ENCODE measurements at regions not wholly inside any gene's neighbourhood (a gene's known extent, or its start where the extent isn't known, plus 50 kb on each side); places are given as distances from the start of the nearest gene placed in this dataset.
"Not testable (repeated sequence)": the region's sequence is repeated elsewhere in the genome, so short reads cannot be mapped to it uniquely, and the experiment has no call there.

DNA sequence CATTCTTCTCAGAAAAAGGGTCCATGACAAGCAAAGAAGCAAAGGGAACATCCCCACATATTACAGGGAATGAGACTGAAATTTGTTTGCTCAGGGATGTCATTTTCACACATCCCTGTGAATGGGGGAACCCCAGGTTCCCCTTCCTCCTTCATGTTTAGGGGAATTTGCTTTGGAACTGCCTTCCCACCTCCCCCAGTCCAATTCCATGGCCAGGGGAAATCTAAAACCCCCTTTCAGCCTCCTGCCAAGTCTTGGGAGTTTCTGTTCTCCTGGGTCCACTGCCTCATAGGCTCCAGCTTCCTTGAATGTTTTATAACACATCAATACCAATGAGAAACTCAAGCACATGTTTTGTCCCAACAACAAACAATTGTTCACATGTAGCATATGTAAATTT is 297.5 kb upstream of the CTNNB1 start:
- Histone ChIP-seq H3K9ac (ENCODE audit: low read length in 5 of 5) (no peak overlapping the region), H3K4me1 (ENCODE audit: control insufficient read depth in 5 of 5, insufficient read depth in 5 of 5, low read length in 5 of 5) (no peaks in the 10 kb centered on the region)

DNA sequence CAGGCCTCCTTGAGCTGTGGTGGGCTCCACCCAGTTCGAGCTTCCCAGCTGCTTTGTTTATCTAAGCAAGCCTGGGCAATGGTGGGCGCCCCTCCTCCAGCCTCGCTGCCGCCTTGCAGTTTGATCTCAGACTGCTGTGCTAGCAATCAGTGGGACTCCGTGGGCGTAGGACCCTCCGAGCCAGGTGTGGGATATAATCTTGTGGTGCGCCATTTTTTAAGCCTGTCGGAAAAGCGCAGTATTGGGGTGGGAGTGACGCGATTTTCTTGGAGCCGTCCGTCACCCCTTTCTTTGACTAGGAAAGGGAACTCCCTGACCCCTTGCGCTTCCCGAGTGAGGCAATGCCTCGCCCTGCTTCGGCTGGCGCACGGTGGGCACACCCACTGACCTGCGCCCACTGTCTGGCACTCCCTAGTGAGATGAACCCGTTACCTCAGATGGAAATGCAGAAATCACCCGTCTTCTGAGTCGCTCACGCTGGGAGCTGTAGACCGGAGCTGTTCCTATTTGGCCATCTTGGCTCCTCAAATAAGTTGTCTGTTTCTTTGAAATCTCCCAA is 291.3 kb upstream of the CTNNB1 start:
- not testable (repeated sequence) for H3K27me3 ChIP-seq (ENCODE audit: control insufficient read depth in 5 of 5, insufficient read depth in 4 of 5, low read length in 5 of 5); H3K36me3 ChIP-seq (ENCODE audit: control insufficient read depth in 5 of 5, insufficient read depth in 5 of 5, low read length in 5 of 5); H3K4me3 ChIP-seq (ENCODE audit: low read depth in 1 of 5, low read length in 5 of 5); H3K27ac ChIP-seq (ENCODE audit: low read depth, low read length); H3K9ac ChIP-seq (ENCODE audit: low read length in 5 of 5); H3K9me3 ChIP-seq (ENCODE audit: control insufficient read depth in 5 of 5, low read length in 5 of 5); H3K4me1 ChIP-seq (ENCODE audit: control insufficient read depth in 5 of 5, insufficient read depth in 5 of 5, low read length in 5 of 5)

More for the DNA sequence above, 297.5 kb upstream of the CTNNB1 start:
- no peak overlapping the region for H3K4me3 ChIP-seq (ENCODE audit: low read depth in 1 of 5, low read length in 5 of 5)
- H3K27ac ChIP-seq (ENCODE audit: low read depth, low read length), result no peak overlapping the region
- no peaks in the 10 kb centered on the region for H3K27me3 ChIP-seq (ENCODE audit: control insufficient read depth in 5 of 5, insufficient read depth in 4 of 5, low read length in 5 of 5)
- H3K9me3 ChIP-seq (ENCODE audit: control insufficient read depth in 5 of 5, low read length in 5 of 5), result peaks cover 0 to 5% (median 2%) of the 10 kb centered on the region in 5 donors
- no peaks in the 10 kb centered on the region for H3K36me3 ChIP-seq (ENCODE audit: control insufficient read depth in 5 of 5, insufficient read depth in 5 of 5, low read length in 5 of 5)

DNA sequence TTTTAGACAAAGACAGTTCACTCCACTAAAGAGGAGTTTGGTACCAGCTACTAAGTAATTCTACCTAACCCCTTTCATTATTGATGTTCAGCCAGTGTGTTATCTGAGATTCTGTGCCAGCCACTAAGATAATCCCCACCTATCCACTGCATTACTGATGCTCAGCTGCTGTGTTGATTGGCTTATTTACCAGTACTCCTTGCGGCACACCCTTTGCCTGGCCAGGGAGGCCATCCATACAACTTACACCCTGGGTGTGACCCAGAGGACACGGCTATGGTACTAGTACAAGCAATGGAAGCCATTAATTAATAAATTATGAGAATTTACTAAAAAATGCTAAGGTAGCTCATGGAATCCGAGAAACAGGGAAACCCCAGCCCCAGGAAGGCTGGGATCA is 290.7 kb upstream of the CTNNB1 start:
- Histone ChIP-seq H3K9me3 (ENCODE audit: control insufficient read depth in 5 of 5, low read length in 5 of 5) (no peaks in the 10 kb centered on the region), H3K4me1 (ENCODE audit: control insufficient read depth in 5 of 5, insufficient read depth in 5 of 5, low read length in 5 of 5) (no peaks in the 10 kb centered on the region), H3K27ac (ENCODE audit: low read depth, low read length) (no peak overlapping the region), H3K4me3 (ENCODE audit: low read depth in 1 of 5, low read length in 5 of 5) (no peak overlapping the region), H3K27me3 (ENCODE audit: control insufficient read depth in 5 of 5, insufficient read depth in 4 of 5, low read length in 5 of 5) (peaks cover 0 to 3% (median 0%) of the 10 kb centered on the region in 5 donors), H3K36me3 (ENCODE audit: control insufficient read depth in 5 of 5, insufficient read depth in 5 of 5, low read length in 5 of 5) (no peaks in the 10 kb centered on the region), H3K9ac (ENCODE audit: low read length in 5 of 5) (no peak overlapping the region)

DNA sequence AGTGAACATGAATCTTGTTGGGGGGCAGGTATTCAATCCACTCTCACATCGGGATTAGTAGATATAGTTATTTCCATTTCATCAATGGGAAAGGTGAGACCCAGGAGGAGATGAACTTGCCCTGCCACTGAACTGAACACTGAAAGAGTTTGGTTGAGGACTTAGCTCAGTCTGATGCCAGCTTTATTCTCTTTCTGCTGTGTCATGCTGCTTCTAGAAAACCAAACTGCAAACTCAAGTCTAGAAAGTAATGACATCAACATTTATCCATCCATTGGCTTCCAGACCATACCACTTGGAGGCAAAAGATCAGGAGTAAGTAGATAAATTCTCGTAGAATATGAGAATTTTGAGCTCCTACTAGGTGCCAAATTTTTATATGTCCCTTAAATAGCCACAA is 288.0 kb upstream of the CTNNB1 start:
- H3K9me3 ChIP-seq (ENCODE audit: control insufficient read depth in 5 of 5, low read length in 5 of 5), result no peaks in the 10 kb centered on the region
- H3K4me1 ChIP-seq (ENCODE audit: control insufficient read depth in 5 of 5, insufficient read depth in 5 of 5, low read length in 5 of 5), result no peaks in the 10 kb centered on the region
- H3K27ac ChIP-seq (ENCODE audit: low read depth, low read length), result no peak overlapping the region

DNA sequence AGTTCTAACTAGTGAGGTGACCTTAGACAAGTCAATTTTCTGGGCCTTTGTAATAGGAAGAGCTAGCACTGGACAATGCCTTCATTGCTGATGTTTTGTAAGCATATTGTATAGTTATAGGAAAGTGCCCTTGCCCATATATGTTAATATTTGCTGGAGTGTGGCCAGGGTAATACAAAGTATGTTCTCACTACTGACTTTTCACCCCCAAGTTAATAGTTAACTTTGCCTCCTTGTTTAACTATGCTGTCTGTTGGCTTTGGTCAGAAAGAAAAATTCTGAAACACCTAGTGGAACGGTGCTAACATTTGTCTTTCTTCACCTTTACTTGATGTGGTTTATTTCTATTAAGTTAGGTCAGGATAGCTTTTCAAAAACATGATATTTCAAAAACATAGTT is 287.4 kb upstream of the CTNNB1 start:
- no peak overlapping the region for H3K4me3 ChIP-seq (ENCODE audit: low read depth in 1 of 5, low read length in 5 of 5)
- peaks cover 0 to 3% (median 0%) of the 10 kb centered on the region in 5 donors for H3K27me3 ChIP-seq (ENCODE audit: control insufficient read depth in 5 of 5, insufficient read depth in 4 of 5, low read length in 5 of 5)
- no peaks in the 10 kb centered on the region for H3K9me3 ChIP-seq (ENCODE audit: control insufficient read depth in 5 of 5, low read length in 5 of 5)
- H3K9ac ChIP-seq (ENCODE audit: low read length in 5 of 5), result no peak overlapping the region
- no peaks in the 10 kb centered on the region for H3K36me3 ChIP-seq (ENCODE audit: control insufficient read depth in 5 of 5, insufficient read depth in 5 of 5, low read length in 5 of 5)
- H3K27ac ChIP-seq (ENCODE audit: low read depth, low read length), result no peak overlapping the region
- H3K4me1 ChIP-seq (ENCODE audit: control insufficient read depth in 5 of 5, insufficient read depth in 5 of 5, low read length in 5 of 5), result no peaks in the 10 kb centered on the region

More for the DNA sequence above, 288.0 kb upstream of the CTNNB1 start:
- Histone ChIP-seq H3K4me3 (ENCODE audit: low read depth in 1 of 5, low read length in 5 of 5) (no peak overlapping the region), H3K9ac (ENCODE audit: low read length in 5 of 5) (no peak overlapping the region), H3K36me3 (ENCODE audit: control insufficient read depth in 5 of 5, insufficient read depth in 5 of 5, low read length in 5 of 5) (no peaks in the 10 kb centered on the region), H3K27me3 (ENCODE audit: control insufficient read depth in 5 of 5, insufficient read depth in 4 of 5, low read length in 5 of 5) (peaks cover 0 to 3% (median 0%) of the 10 kb centered on the region in 5 donors)

DNA sequence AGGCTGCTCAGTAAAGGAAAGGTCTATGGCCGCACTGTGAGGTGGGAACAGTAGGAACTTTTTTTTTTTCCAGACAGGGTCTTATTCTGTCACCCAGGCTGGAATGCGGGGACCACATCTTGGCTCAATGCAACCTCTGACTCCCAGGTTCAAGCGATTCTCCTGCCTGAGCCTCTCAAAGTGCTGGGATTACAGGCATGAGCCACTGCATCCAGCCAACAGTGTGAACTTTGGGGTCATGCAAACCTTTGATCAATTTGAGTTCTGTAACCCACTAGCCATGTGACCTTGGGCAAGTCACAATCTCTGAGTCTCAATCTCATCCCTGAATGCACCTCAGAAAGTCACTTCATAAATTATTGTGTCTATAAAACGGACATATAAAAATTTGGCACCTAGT is 286.8 kb upstream of the CTNNB1 start:
- Histone ChIP-seq H3K9ac (ENCODE audit: low read length in 5 of 5) (no peak overlapping the region), H3K36me3 (ENCODE audit: control insufficient read depth in 5 of 5, insufficient read depth in 5 of 5, low read length in 5 of 5) (no peaks in the 10 kb centered on the region), H3K27ac (ENCODE audit: low read depth, low read length) (no peak overlapping the region), H3K9me3 (ENCODE audit: control insufficient read depth in 5 of 5, low read length in 5 of 5) (no peaks in the 10 kb centered on the region), H3K27me3 (ENCODE audit: control insufficient read depth in 5 of 5, insufficient read depth in 4 of 5, low read length in 5 of 5) (peaks cover 0 to 3% (median 0%) of the 10 kb centered on the region in 5 donors), H3K4me3 (ENCODE audit: low read depth in 1 of 5, low read length in 5 of 5) (no peak overlapping the region), H3K4me1 (ENCODE audit: control insufficient read depth in 5 of 5, insufficient read depth in 5 of 5, low read length in 5 of 5) (no peaks in the 10 kb centered on the region)

DNA sequence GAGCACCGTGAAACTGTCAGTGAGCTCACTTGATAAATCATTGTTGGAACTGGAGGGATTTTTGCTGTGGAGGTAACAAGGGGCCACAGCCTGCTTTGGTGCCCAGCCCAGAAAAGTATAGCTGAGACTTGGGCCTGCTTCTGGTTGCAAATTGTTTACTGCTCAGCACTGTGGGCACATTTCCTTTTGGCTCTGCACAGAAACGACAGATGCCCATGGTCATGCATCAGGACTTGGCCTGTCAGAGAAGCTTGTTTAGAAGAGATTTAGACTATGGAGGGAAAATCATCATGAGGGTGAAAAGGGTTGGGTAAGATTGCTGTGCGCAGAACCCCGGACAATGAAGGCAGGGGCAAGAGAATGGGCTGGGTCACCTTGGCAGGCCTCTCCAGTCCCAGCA is 286.1 kb upstream of the CTNNB1 start:
- H3K4me1 ChIP-seq (ENCODE audit: control insufficient read depth in 5 of 5, insufficient read depth in 5 of 5, low read length in 5 of 5), result no peaks in the 10 kb centered on the region
- H3K27me3 ChIP-seq (ENCODE audit: control insufficient read depth in 5 of 5, insufficient read depth in 4 of 5, low read length in 5 of 5), result peaks cover 0 to 3% (median 0%) of the 10 kb centered on the region in 5 donors
- no peaks in the 10 kb centered on the region for H3K36me3 ChIP-seq (ENCODE audit: control insufficient read depth in 5 of 5, insufficient read depth in 5 of 5, low read length in 5 of 5)
- H3K27ac ChIP-seq (ENCODE audit: low read depth, low read length), result no peak overlapping the region
- H3K4me3 ChIP-seq (ENCODE audit: low read depth in 1 of 5, low read length in 5 of 5), result no peak overlapping the region
- no peak overlapping the region for H3K9ac ChIP-seq (ENCODE audit: low read length in 5 of 5)
- no peaks in the 10 kb centered on the region for H3K9me3 ChIP-seq (ENCODE audit: control insufficient read depth in 5 of 5, low read length in 5 of 5)

DNA sequence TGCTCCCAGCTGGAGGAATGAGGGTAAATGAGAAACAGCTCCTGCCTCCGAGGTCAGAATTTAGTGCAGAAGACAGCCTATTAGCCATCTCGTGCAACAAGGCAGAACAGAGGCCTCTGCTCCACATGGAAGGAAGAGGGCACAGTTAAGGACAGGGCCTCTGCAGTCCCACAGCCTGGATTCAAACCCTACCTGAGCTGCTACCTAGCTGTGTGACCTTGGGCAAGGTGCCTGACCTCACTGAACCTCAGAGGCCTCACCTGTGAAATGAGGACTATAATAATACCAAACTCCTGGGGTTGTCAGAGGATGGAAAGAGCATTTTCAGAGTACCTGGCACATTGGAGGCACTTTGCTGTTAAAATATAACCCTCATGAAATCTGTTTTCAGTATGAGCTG is 285.7 kb upstream of the CTNNB1 start:
- no peaks in the 10 kb centered on the region for H3K4me1 ChIP-seq (ENCODE audit: control insufficient read depth in 5 of 5, insufficient read depth in 5 of 5, low read length in 5 of 5)
- no peak overlapping the region for H3K9ac ChIP-seq (ENCODE audit: low read length in 5 of 5)
- H3K9me3 ChIP-seq (ENCODE audit: control insufficient read depth in 5 of 5, low read length in 5 of 5), result no peaks in the 10 kb centered on the region
- peaks cover 0 to under 1% (median 0%) of the 10 kb centered on the region in 5 donors for H3K27me3 ChIP-seq (ENCODE audit: control insufficient read depth in 5 of 5, insufficient read depth in 4 of 5, low read length in 5 of 5)
- H3K4me3 ChIP-seq (ENCODE audit: low read depth in 1 of 5, low read length in 5 of 5), result no peak overlapping the region
- no peak overlapping the region for H3K27ac ChIP-seq (ENCODE audit: low read depth, low read length)
- no peaks in the 10 kb centered on the region for H3K36me3 ChIP-seq (ENCODE audit: control insufficient read depth in 5 of 5, insufficient read depth in 5 of 5, low read length in 5 of 5)

DNA sequence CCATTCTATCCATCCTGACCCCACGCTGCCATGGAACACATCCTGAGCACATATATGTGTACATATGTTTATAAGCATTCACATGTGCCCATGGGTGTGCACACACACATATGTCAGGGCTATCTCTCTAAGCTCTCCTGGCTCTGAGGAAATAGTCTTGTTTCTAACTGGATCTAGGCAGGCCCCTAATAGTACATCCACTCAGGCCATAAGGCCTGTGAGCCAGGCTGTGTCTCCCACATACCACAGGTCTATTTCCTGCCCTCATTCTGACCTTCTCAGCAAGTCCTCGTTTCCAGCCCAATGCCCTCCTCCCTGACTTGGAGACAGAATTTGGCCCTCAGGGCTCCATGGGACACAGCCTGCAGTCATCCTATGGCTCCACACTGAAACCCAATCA is 284.8 kb upstream of the CTNNB1 start:
- Histone ChIP-seq H3K36me3 (ENCODE audit: control insufficient read depth in 5 of 5, insufficient read depth in 5 of 5, low read length in 5 of 5) (no peaks in the 10 kb centered on the region), H3K9me3 (ENCODE audit: control insufficient read depth in 5 of 5, low read length in 5 of 5) (no peaks in the 10 kb centered on the region), H3K27ac (ENCODE audit: low read depth, low read length) (no peak overlapping the region), H3K4me1 (ENCODE audit: control insufficient read depth in 5 of 5, insufficient read depth in 5 of 5, low read length in 5 of 5) (no peaks in the 10 kb centered on the region), H3K9ac (ENCODE audit: low read length in 5 of 5) (no peak overlapping the region), H3K4me3 (ENCODE audit: low read depth in 1 of 5, low read length in 5 of 5) (no peak overlapping the region), H3K27me3 (ENCODE audit: control insufficient read depth in 5 of 5, insufficient read depth in 4 of 5, low read length in 5 of 5) (no peaks in the 10 kb centered on the region)

DNA sequence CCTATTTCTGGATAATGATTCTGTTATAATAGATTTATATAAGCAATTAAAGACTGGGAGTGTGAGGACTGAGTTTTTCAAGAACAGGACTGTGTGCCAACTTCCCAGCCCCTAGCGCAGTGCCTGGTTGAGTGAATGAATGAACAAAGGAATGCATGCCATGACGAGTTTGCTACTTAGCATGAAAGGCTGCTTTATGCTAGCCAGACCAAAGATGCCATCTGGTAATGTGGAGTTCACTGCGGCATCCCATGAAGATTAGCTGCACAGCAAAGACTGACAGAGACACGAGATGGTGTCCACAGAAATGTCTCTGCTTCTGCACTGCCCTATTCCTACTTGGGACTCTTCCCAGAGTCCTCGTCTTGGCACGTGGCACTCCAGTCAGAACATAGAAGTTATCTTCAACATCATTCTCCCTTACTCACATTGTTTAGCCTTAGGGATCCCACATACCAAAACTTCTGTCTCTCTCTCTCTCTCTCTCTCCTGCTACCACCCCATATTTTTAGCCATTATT is 283.9 kb upstream of the CTNNB1 start:
- no peaks in the 10 kb centered on the region for H3K4me1 ChIP-seq (ENCODE audit: control insufficient read depth in 5 of 5, insufficient read depth in 5 of 5, low read length in 5 of 5)
- no peak overlapping the region for H3K4me3 ChIP-seq (ENCODE audit: low read depth in 1 of 5, low read length in 5 of 5)
- no peaks in the 10 kb centered on the region for H3K9me3 ChIP-seq (ENCODE audit: control insufficient read depth in 5 of 5, low read length in 5 of 5)
- H3K36me3 ChIP-seq (ENCODE audit: control insufficient read depth in 5 of 5, insufficient read depth in 5 of 5, low read length in 5 of 5), result no peaks in the 10 kb centered on the region
- no peak overlapping the region for H3K9ac ChIP-seq (ENCODE audit: low read length in 5 of 5)
- H3K27me3 ChIP-seq (ENCODE audit: control insufficient read depth in 5 of 5, insufficient read depth in 4 of 5, low read length in 5 of 5), result no peaks in the 10 kb centered on the region
- no peak overlapping the region for H3K27ac ChIP-seq (ENCODE audit: low read depth, low read length)
